Fibroblast of lung (primary cell): ENCODE measurements at regions not wholly inside any gene's neighbourhood (a gene's known extent, or its start where the extent isn't known, plus 50 kb on each side); places are given as distances from the start of the nearest gene placed in this dataset.

Source experiments
- EZH2 ChIP-seq: IDR thresholded peaks from 2 replicates; pipeline ENCODE4 v1.5.1; 2012; ENCODE audit warnings: low read length, control low read depth, mild to moderate bottlenecking; ENCODE audit errors: missing control alignments
- TF ChIP-seq, protein P1 (sequence below), 2 donors: IDR thresholded peaks in 1 of 2; conservative IDR thresholded peaks in 1 of 2; 1 replicate in 1 of 2; 2 replicates in 1 of 2; pipeline ENCODE4 v1.5.1; 2011 to 2012; ENCODE audit warnings: low read length in 2 of 2, control low read depth in 1 of 2, inconsistent platforms in 1 of 2, low read depth in 1 of 2, mild to moderate bottlenecking in 1 of 2

DNA sequence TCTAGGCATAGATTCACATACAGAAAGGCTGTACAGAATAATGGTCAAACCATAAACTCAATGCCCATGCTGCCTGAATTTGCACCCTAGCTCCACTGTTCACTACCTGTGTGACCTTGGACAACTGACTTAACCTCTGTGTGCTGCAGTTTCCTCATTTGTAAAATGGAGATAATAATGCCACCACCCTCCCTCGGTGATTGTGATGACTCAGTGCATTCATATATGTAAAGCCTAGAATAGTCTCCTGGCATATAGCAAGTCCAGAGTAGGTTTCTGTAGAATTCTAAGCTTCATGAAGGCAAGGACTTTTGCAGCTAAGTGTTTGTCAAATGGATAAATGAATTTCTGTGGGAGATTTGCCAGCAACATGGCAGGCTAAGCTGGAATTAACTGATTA, 297.8 kb upstream of the NR4A3 start:
- TF ChIP-seq, protein P1, sequence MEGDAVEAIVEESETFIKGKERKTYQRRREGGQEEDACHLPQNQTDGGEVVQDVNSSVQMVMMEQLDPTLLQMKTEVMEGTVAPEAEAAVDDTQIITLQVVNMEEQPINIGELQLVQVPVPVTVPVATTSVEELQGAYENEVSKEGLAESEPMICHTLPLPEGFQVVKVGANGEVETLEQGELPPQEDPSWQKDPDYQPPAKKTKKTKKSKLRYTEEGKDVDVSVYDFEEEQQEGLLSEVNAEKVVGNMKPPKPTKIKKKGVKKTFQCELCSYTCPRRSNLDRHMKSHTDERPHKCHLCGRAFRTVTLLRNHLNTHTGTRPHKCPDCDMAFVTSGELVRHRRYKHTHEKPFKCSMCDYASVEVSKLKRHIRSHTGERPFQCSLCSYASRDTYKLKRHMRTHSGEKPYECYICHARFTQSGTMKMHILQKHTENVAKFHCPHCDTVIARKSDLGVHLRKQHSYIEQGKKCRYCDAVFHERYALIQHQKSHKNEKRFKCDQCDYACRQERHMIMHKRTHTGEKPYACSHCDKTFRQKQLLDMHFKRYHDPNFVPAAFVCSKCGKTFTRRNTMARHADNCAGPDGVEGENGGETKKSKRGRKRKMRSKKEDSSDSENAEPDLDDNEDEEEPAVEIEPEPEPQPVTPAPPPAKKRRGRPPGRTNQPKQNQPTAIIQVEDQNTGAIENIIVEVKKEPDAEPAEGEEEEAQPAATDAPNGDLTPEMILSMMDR (conservative IDR thresholded peaks at IDR 0.05 in 1 of 2, IDR thresholded peaks at IDR 0.05 in 1 of 2; ENCODE audit: low read depth in 1 of 2, low read length in 2 of 2), result no peak
- TF ChIP-seq EZH2, result no peak
